GM10248 (cell line): ENCODE measurements at regions not wholly inside any gene's neighbourhood (a gene's known extent, or its start where the extent isn't known, plus 50 kb on each side); places are given as distances from the start of the nearest gene placed in this dataset.

Source experiments
- CTCF ChIA-PET: fragments of 300-600 bp; sonication (Branson Sonifier 250); formaldehyde crosslinking; extraction: SDS; loops from one replicate; lab custom pipeline; 2021; ENCODE audit warnings: antibody characterized with exemption; lab: Yijun Ruan, JAX
- POLR2A ChIA-PET: fragments of 350-650 bp; sonication (Branson Sonifier 250); formaldehyde crosslinking; extraction: SDS; loops from one replicate; lab custom pipeline; 2020; ENCODE audit warnings: antibody characterized with exemption; lab: Yijun Ruan, JAX
- DNase-seq: peaks from one replicate; pipeline ENCODE4 v3.0.0; 2012; ENCODE audit errors: extremely low spot score
- TF ChIP-seq, protein P1 (sequence below): IDR thresholded peaks from 2 replicates; pipeline ENCODE4 v1.5.1; 2012; ENCODE audit warnings: mild to moderate bottlenecking, low read depth; ENCODE audit errors: extremely low read depth, missing control alignments, control extremely low read depth

DNA sequence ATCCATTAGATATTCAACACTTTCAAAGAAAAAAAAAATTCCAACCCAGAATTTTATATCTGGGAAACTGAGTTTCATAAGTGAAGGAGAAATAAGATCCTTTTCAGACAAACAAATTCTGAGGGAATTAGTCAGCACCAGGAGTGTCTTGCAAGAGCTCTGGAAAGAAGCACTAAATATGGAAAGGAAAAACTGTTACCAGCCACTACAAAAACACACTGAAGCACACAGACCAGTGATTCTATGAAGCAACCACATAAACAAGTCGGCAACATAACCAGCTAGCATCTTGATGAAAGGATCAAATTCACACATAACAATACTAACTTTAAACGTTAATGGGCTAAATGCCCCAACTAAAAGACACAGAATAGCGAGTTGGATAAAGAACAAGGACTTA, 368.4 kb upstream of the MIR17HG start:
- ChIA-PET POLR2A (no interaction called here), CTCF (no interaction called here)
- DNase-seq = no peak
- TF ChIP-seq, protein P1, sequence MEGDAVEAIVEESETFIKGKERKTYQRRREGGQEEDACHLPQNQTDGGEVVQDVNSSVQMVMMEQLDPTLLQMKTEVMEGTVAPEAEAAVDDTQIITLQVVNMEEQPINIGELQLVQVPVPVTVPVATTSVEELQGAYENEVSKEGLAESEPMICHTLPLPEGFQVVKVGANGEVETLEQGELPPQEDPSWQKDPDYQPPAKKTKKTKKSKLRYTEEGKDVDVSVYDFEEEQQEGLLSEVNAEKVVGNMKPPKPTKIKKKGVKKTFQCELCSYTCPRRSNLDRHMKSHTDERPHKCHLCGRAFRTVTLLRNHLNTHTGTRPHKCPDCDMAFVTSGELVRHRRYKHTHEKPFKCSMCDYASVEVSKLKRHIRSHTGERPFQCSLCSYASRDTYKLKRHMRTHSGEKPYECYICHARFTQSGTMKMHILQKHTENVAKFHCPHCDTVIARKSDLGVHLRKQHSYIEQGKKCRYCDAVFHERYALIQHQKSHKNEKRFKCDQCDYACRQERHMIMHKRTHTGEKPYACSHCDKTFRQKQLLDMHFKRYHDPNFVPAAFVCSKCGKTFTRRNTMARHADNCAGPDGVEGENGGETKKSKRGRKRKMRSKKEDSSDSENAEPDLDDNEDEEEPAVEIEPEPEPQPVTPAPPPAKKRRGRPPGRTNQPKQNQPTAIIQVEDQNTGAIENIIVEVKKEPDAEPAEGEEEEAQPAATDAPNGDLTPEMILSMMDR = no peak

GRCh38 chr13:90984756-90985155, 362.7 kb upstream of the MIR17HG start:
- POLR2A ChIA-PET = no interaction called here
- TF ChIP-seq, protein P1 = no peak
- CTCF ChIA-PET = no interaction called here
- DNase-seq = no peak

GRCh38 chr13:90995001-90995400, 352.5 kb upstream of the MIR17HG start:
- TF ChIP-seq, protein P1 = no peak
- POLR2A ChIA-PET = no interaction called here
- DNase-seq = no peak
- CTCF ChIA-PET = no interaction called here

DNA sequence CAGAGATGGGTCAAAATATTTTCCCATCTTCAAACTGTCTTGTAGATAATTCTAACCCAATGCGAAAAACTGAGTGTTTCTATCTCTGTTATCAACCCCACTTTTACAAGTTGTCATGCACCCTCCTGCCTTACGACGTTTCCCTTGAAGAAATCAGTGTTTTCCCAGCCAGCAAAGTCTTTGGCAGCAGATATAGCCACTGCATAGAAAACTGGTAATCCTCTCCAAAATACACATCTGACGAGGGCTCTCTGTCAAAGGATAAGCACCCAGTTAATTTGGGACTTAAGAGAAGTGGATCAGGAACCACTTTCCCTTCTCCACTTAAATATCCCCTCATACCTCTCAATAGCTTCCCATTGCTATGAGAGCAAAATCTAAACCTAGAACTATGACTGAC, 351.9 kb upstream of the MIR17HG start:
- ChIA-PET CTCF (interaction anchor here (1.6 kb wide), 1 partner anchor 8 kb away, joined by 5 read pairs; no protein-coding TSS in a partner anchor), POLR2A (no interaction called here)

GRCh38 chr13:90997951-90998350, 349.5 kb upstream of the MIR17HG start:
- TF ChIP-seq, protein P1 = no peak
- CTCF ChIA-PET = interaction anchor here (2.2 kb wide), 1 partner anchor 20 kb away, joined by 6 read pairs; no protein-coding TSS in a partner anchor
- POLR2A ChIA-PET = no interaction called here
- no peak for DNase-seq

More for the DNA sequence above, 351.9 kb upstream of the MIR17HG start:
- DNase-seq = no peak
- TF ChIP-seq, protein P1 = no peak

DNA sequence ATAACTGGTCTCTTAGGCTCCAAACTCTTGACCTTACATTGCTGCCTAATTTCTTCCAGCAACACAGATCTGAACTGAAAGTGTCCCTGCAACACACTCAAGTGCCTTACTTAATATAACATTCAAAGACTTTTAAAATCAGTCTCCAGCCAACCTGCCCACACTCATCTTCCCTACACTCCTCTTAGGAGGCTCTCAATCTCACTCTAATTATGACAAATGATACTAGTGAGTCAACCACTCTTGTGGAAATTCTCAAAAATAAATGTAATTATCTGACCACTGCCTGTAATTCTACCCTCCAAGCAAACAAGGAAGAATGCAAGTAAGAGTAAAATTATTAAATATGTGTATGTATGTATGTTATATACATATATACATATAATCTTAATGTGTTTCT, 348.1 kb upstream of the MIR17HG start:
- ChIA-PET POLR2A (no interaction called here), CTCF (no interaction called here)
- TF ChIP-seq, protein P1 = no peak
- DNase-seq = no peak
